DND-41 (cell line): ENCODE measurements at regions not wholly inside any gene's neighbourhood (a gene's known extent, or its start where the extent isn't known, plus 50 kb on each side); places are given as distances from the start of the nearest gene placed in this dataset.

Experiments
- EZH2 ChIP-seq: IDR thresholded peaks from 3 replicates; pipeline ENCODE4 v1.6.1; 2012; ENCODE audit warnings: borderline replicate concordance, low read depth, mild to moderate bottlenecking, moderate library complexity, low read length, inconsistent platforms; ENCODE audit not compliant: severe bottlenecking
- TF ChIP-seq, protein P1 (sequence below): IDR thresholded peaks from 2 replicates; pipeline ENCODE4 v1.5.1; 2012; ENCODE audit warnings: borderline replicate concordance, low read length, moderate library complexity, mild to moderate bottlenecking; ENCODE audit not compliant: poor library complexity, severe bottlenecking; ENCODE audit errors: extremely low read depth

DNA sequence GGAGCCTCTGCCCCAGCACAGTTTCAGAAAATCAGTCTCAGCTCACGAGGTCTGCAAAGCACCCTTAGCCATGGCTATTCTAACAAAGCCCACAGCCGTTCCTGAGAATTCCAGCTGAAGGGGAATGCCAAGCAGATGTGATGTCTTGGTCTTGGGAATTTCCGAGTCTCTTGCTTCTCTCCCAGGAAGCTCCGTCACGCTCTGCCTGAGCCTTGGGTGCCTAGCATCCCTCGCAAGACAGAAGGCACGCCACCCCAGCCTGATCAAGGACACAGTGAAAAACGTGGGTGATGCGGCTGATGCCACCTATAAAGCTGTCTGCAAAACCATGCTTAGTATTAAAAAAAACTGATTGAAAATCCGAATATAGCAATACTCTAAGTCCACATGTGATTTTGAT, 254.6 kb downstream of the SH3BP4 start:
- TF ChIP-seq, protein P1, sequence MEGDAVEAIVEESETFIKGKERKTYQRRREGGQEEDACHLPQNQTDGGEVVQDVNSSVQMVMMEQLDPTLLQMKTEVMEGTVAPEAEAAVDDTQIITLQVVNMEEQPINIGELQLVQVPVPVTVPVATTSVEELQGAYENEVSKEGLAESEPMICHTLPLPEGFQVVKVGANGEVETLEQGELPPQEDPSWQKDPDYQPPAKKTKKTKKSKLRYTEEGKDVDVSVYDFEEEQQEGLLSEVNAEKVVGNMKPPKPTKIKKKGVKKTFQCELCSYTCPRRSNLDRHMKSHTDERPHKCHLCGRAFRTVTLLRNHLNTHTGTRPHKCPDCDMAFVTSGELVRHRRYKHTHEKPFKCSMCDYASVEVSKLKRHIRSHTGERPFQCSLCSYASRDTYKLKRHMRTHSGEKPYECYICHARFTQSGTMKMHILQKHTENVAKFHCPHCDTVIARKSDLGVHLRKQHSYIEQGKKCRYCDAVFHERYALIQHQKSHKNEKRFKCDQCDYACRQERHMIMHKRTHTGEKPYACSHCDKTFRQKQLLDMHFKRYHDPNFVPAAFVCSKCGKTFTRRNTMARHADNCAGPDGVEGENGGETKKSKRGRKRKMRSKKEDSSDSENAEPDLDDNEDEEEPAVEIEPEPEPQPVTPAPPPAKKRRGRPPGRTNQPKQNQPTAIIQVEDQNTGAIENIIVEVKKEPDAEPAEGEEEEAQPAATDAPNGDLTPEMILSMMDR: no peak
- no peak for TF ChIP-seq EZH2
